ENCODE measurements at regions not wholly inside any gene's neighbourhood (a gene's known extent, or its start where the extent isn't known, plus 50 kb on each side); places are given as distances from the start of the nearest gene placed in this dataset.
A peak's percentile ranks its signal among the peaks of the same experiment; 100 is the strongest.

- peak; percentile 99 for ATAC-seq (ENCODE audit: low read depth)
- Mint-ChIP-seq H3K4me3 (peak overlapping the region; percentile 67), H3K27ac (peak overlapping the region; percentile 84), H3K36me3 (no peaks in the 10 kb centered on the region), H3K27me3 (no peaks in the 10 kb centered on the region), H3K4me1 (peaks cover 47% of the 10 kb centered on the region), H3K9me3 (no peaks in the 10 kb centered on the region)
- DNase-seq (ENCODE audit: low spot score in 2 of 2) = peak; percentile 50 to 67
Observed at GRCh38 chr4:146029939-146030710, 91.5 kb upstream of the ZNF827 start.

- DNase-seq (ENCODE audit: low spot score in 2 of 2) (no peak), ATAC-seq (ENCODE audit: low read depth) (peak; percentile 18)
- Mint-ChIP-seq H3K4me1 (peaks cover 53% of the 10 kb centered on the region), H3K9me3 (no peaks in the 10 kb centered on the region), H3K27me3 (no peaks in the 10 kb centered on the region), H3K4me3 (peak overlapping the region; percentile 67), H3K27ac (peak overlapping the region; percentile 84), H3K36me3 (no peaks in the 10 kb centered on the region)
Observed at GRCh38 chr4:146029147-146029546, 90.5 kb upstream of the ZNF827 start.

GRCh38 chr4:146027761-146028160 is 89.1 kb upstream of the ZNF827 start:
- Mint-ChIP-seq H3K36me3 (no peaks in the 10 kb centered on the region), H3K9me3 (no peaks in the 10 kb centered on the region), H3K27ac (peak overlapping the region; percentile 29), H3K27me3 (no peaks in the 10 kb centered on the region), H3K4me3 (no peak overlapping the region), H3K4me1 (peaks cover 52% of the 10 kb centered on the region)
- no peak for DNase-seq (ENCODE audit: low spot score in 2 of 2)
- ATAC-seq (ENCODE audit: low read depth) = no peak

DNA sequence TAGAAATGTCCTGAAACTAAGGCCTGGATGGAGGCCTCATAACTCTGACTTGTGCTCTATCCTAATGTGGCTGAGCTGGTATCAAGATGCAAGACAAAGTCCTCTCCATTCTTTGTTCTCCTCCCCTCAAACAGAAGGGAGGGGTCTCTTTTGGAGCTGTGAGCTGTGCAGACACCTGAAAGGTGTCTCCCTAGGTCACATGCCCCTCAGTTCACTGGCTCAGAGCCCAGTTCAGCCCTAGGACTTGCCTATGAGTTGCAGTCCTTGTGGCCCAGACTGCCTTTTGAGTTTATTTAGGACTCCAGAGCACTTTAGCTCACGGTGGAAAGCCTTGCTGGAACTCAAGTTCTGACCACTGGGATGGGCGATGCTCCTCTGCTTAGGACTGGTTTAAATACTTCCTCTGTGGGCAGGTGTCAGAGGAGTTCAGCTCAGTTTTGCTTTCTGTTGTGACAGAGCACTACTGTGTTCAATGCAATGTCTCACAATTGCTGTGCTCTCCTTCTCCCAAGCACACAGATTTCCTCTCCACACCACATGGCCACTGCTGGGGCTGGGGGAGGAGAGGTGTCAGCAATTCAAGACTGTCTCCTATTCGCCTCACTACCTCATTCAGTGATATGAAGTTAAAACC is 84.8 kb upstream of the ZNF827 start:
- Mint-ChIP-seq H3K36me3 (no peaks in the 10 kb centered on the region), H3K4me1 (peaks cover 25% of the 10 kb centered on the region), H3K27ac (peak overlapping the region; percentile 12), H3K4me3 (no peak overlapping the region), H3K27me3 (no peaks in the 10 kb centered on the region), H3K9me3 (no peaks in the 10 kb centered on the region)
- peak; percentile 92 for ATAC-seq (ENCODE audit: low read depth)
- no peak for DNase-seq (ENCODE audit: low spot score in 2 of 2)

DNA sequence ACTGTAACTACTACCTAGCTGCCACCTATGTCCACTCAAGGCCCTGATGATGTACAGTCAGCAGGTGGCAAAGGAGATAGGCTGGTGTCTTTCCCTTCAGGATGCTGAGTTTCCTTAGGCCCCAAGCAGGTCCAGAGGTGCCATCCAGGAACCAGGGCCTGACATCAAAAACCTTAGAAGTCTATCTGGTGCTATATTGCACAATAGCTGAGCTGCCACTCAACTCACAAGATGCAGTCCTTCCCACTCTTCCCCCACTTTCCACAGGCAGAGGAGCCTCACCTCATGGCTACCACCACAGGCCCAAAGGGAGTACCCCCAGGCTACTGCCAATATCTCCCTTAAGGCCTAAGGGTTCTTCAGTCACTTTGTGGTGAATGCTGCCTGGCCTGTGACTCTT is 83.9 kb upstream of the ZNF827 start:
- peaks cover 31% of the 10 kb centered on the region for H3K4me1 Mint-ChIP-seq
- no peak overlapping the region for H3K4me3 Mint-ChIP-seq
- ATAC-seq (ENCODE audit: low read depth) = no peak
- no peaks in the 10 kb centered on the region for H3K36me3 Mint-ChIP-seq
- H3K9me3 Mint-ChIP-seq = no peaks in the 10 kb centered on the region
- DNase-seq (ENCODE audit: low spot score in 2 of 2) = no peak
- no peaks in the 10 kb centered on the region for H3K27me3 Mint-ChIP-seq
- H3K27ac Mint-ChIP-seq = no peak overlapping the region

DNA sequence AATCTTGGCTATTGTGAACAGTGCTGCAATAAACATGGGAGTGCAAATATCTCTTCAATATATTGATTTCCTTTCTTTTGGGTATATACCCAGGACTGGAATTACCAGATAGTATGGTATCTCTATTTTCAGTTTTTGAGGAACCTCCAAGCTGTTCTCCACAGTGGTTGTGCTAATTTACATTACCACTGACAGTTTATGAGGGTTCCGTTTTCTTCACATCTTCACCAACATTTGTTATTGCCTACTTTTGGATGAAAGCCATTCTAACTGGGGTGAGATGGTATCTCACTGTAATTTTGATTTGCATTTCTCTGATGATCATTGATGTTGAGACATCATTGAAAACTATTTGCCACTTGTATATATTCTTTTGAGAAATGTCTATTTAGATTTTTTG is 79.6 kb upstream of the ZNF827 start:
- no peaks in the 10 kb centered on the region for H3K9me3 Mint-ChIP-seq
- H3K4me1 Mint-ChIP-seq = peaks cover 18% of the 10 kb centered on the region
- H3K36me3 Mint-ChIP-seq = no peaks in the 10 kb centered on the region
- no peak overlapping the region for H3K27ac Mint-ChIP-seq
- H3K4me3 Mint-ChIP-seq = no peak overlapping the region
- DNase-seq (ENCODE audit: low spot score in 2 of 2) = no peak
- peak; percentile 51 for ATAC-seq (ENCODE audit: low read depth)
- H3K27me3 Mint-ChIP-seq = no peaks in the 10 kb centered on the region

DNA sequence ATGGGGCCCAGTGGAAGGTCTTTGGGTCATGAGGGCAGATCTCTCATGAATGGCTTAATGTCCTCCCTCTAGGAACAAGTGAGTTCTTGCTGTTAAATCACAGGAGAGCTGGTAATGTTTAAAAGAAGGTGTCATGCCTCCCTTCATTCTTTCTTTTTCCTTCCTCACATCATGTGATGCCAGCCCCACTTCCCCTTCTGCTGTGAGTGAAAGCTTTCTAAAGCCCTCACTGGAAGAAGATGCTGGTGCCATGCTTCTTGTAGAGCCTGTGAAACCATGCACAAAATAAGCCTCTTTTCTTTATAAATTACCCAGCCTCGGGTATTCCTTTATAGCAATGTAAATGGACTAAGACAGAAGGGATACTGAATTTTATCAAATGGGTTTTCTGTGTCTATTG is 66.1 kb upstream of the ZNF827 start:
- Mint-ChIP-seq H3K27me3 (no peaks in the 10 kb centered on the region), H3K27ac (no peak overlapping the region), H3K4me3 (no peak overlapping the region), H3K4me1 (peaks cover 13% of the 10 kb centered on the region), H3K9me3 (peaks cover 14% of the 10 kb centered on the region), H3K36me3 (peaks cover 3% of the 10 kb centered on the region)
- DNase-seq (ENCODE audit: low spot score in 2 of 2) (no peak), ATAC-seq (ENCODE audit: low read depth) (peak; percentile 77)

DNA sequence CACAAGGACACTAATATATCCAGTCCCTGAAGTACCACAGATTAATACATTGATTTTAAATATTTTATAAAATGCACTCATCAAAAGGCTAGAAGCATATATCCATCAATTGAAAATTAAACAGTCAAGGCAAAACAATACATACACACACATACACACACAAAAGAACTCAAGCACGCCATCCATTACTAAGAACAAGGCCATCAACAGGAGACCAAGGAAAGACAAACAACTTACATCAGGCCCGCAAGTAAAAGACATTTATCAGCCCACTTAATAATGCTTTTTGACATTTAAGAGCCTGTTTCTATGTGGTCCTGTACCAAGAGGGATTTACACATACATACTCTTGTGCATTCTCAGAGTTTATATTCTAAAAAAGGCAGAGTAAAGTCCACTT is 50.0 kb upstream of the ZNF827 start:
- no peaks in the 10 kb centered on the region for H3K36me3 Mint-ChIP-seq
- no peak overlapping the region for H3K4me3 Mint-ChIP-seq
- no peak for DNase-seq (ENCODE audit: low spot score in 2 of 2)
- H3K9me3 Mint-ChIP-seq = no peaks in the 10 kb centered on the region
- ATAC-seq (ENCODE audit: low read depth) = no peak
- H3K27ac Mint-ChIP-seq = no peak overlapping the region
- peaks cover 10% of the 10 kb centered on the region for H3K4me1 Mint-ChIP-seq
- H3K27me3 Mint-ChIP-seq = no peaks in the 10 kb centered on the region

Measured in memory B cell (primary cell).